ENCODE measurements at regions not wholly inside any gene's neighbourhood (a gene's known extent, or its start where the extent isn't known, plus 50 kb on each side); places are given as distances from the start of the nearest gene placed in this dataset.

- TF ChIP-seq TCF4 (CRISPR knock-in tag; IDR thresholded peaks at IDR 0.05; ENCODE audit: borderline replicate concordance): no peak
- TF ChIP-seq CSRNP3 (CRISPR knock-in tag; IDR thresholded peaks at IDR 0.05): no peak
- TF ChIP-seq CREB5 (CRISPR knock-in tag; IDR thresholded peaks at IDR 0.05; ENCODE audit: low read depth): no peak
- no peak for TF ChIP-seq ZFP3 (CRISPR knock-in tag; IDR thresholded peaks at IDR 0.05)
- no peak for TF ChIP-seq ISL1 (CRISPR knock-in tag; IDR thresholded peaks at IDR 0.05)
- TF ChIP-seq BACH2 (CRISPR knock-in tag; IDR thresholded peaks at IDR 0.05; ENCODE audit: borderline replicate concordance): no peak
- no peak for TF ChIP-seq TOX (CRISPR knock-in tag; IDR thresholded peaks at IDR 0.05; ENCODE audit: borderline replicate concordance)
- no peak for TF ChIP-seq RARB (CRISPR knock-in tag; IDR thresholded peaks at IDR 0.05)
Observed at GRCh38 chr11:95541715-95542114, 247.9 kb downstream of the FAM76B start.

Measured in SK-N-SH treated with all-trans-retinoic acid at 6 μM for 48 hours (cell line).